ENCODE measurements at regions not wholly inside any gene's neighbourhood (a gene's known extent, or its start where the extent isn't known, plus 50 kb on each side); places are given as distances from the start of the nearest gene placed in this dataset.

DNA sequence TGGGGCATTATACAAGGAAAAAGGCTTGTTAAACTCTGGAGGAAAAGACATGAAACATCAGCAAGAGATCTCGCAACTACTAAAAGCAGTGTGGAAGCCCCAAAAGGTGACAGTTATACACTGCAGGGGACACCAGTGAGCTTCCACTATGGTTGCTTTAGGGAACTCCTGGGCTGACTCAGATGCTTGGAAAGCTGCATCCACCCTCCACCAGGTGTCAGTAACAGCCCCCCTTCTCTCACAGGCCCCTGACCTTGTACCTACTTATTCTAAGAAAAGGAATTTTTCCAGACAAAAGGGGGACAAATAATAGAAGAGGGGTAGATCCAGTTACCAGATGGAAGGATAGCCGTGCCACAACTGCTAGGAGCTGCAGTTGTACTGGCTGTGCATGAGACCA lies 154.4 kb upstream of the COX7C start (continued):
- TF ChIP-seq, protein P1, sequence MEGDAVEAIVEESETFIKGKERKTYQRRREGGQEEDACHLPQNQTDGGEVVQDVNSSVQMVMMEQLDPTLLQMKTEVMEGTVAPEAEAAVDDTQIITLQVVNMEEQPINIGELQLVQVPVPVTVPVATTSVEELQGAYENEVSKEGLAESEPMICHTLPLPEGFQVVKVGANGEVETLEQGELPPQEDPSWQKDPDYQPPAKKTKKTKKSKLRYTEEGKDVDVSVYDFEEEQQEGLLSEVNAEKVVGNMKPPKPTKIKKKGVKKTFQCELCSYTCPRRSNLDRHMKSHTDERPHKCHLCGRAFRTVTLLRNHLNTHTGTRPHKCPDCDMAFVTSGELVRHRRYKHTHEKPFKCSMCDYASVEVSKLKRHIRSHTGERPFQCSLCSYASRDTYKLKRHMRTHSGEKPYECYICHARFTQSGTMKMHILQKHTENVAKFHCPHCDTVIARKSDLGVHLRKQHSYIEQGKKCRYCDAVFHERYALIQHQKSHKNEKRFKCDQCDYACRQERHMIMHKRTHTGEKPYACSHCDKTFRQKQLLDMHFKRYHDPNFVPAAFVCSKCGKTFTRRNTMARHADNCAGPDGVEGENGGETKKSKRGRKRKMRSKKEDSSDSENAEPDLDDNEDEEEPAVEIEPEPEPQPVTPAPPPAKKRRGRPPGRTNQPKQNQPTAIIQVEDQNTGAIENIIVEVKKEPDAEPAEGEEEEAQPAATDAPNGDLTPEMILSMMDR (IDR thresholded peaks at IDR 0.05; ENCODE audit: control extremely low read depth in 1 of 3, insufficient read depth in 1 of 3, low read depth in 1 of 3, low read length in 3 of 3), result peak; percentile 55 to 73 (median 65)
- TF ChIP-seq SIN3A (conservative IDR thresholded peaks at IDR 0.05 in 1 of 2, IDR thresholded peaks at IDR 0.05 in 1 of 2; ENCODE audit: low read depth in 1 of 2, low read length in 2 of 2) (no peak), EGR1 (IDR thresholded peaks at IDR 0.05; ENCODE audit: borderline replicate concordance, low read depth, low read length) (no peak)

Measured in H1 (cell line).